ACHN (cell line): ENCODE measurements at regions not wholly inside any gene's neighbourhood (a gene's known extent, or its start where the extent isn't known, plus 50 kb on each side); places are given as distances from the start of the nearest gene placed in this dataset.

Source experiments
- DNase-seq: peaks from one replicate; pipeline ENCODE4 v3.0.0-alpha.2; 2015
- in situ Hi-C: cut with HindIII; loops from 2 replicates; pipeline ENCODE4 v1.10.0; 2017; ENCODE audit warnings: low sequenced_read_pairs, low pct_ligation_motif_present, low pct_unique_long_range_greater_than_20kb

- in situ Hi-C loops = no loop called here
- no peak for DNase-seq
These were observed 572.9 kb upstream of the CHORDC1 start for GRCh38 chr11:90795746-90796145.

GRCh38 chr11:90788961-90789360, 566.1 kb upstream of the CHORDC1 start:
- in situ Hi-C loops = no loop called here

GRCh38 chr11:90784241-90784814, 561.5 kb upstream of the CHORDC1 start:
- DNase-seq = no peak
- in situ Hi-C loops = no loop called here

More at GRCh38 chr11:90788961-90789360, 566.1 kb upstream of the CHORDC1 start:
- DNase-seq = no peak

- no peak for DNase-seq
- in situ Hi-C loops = no loop called here
These were observed 560.3 kb upstream of the CHORDC1 start for GRCh38 chr11:90783111-90783510.

GRCh38 chr11:90779098-90779497, 556.2 kb upstream of the CHORDC1 start:
- no peak for DNase-seq
- in situ Hi-C loops = no loop called here

GRCh38 chr11:90775567-90776165, 552.8 kb upstream of the CHORDC1 start:
- in situ Hi-C loops = no loop called here
- DNase-seq = no peak

GRCh38 chr11:90774727-90775566, 552.1 kb upstream of the CHORDC1 start:
- in situ Hi-C loops = no loop called here
- no peak for DNase-seq

GRCh38 chr11:90770007-90770406, 547.2 kb upstream of the CHORDC1 start:
- no peak for DNase-seq
- in situ Hi-C loops = no loop called here

GRCh38 chr11:90766121-90766520, 543.3 kb upstream of the CHORDC1 start:
- DNase-seq = no peak

GRCh38 chr11:90764691-90765090, 541.8 kb upstream of the CHORDC1 start:
- in situ Hi-C loops = no loop called here
- DNase-seq = no peak

More at GRCh38 chr11:90766121-90766520, 543.3 kb upstream of the CHORDC1 start:
- in situ Hi-C loops = no loop called here

GRCh38 chr11:90757849-90758494, 535.1 kb upstream of the CHORDC1 start:
- DNase-seq = no peak
- in situ Hi-C loops = no loop called here

- DNase-seq = no peak
- in situ Hi-C loops = no loop called here
These were observed 533.8 kb upstream of the CHORDC1 start for GRCh38 chr11:90756617-90757016.

- in situ Hi-C loops = no loop called here
- DNase-seq = no peak
These were observed 530.7 kb upstream of the CHORDC1 start for GRCh38 chr11:90753546-90753945.

GRCh38 chr11:90747057-90747456, 524.2 kb upstream of the CHORDC1 start:
- in situ Hi-C loops = no loop called here
- DNase-seq = no peak

- in situ Hi-C loops = no loop called here
These were observed 521.3 kb upstream of the CHORDC1 start for GRCh38 chr11:90744169-90744568.

GRCh38 chr11:90738799-90739198, 516.0 kb upstream of the CHORDC1 start:
- no peak for DNase-seq
- in situ Hi-C loops = no loop called here

More at GRCh38 chr11:90744169-90744568, 521.3 kb upstream of the CHORDC1 start:
- no peak for DNase-seq

- no peak for DNase-seq
These were observed 514.7 kb upstream of the CHORDC1 start for GRCh38 chr11:90737444-90738050.

GRCh38 chr11:90732486-90732885, 509.6 kb upstream of the CHORDC1 start:
- DNase-seq = no peak
- in situ Hi-C loops = no loop called here

More at GRCh38 chr11:90737444-90738050, 514.7 kb upstream of the CHORDC1 start:
- in situ Hi-C loops = no loop called here

- in situ Hi-C loops = no loop called here
- no peak for DNase-seq
These were observed 500.6 kb upstream of the CHORDC1 start for GRCh38 chr11:90723475-90723874.
